ENCODE measurements at regions not wholly inside any gene's neighbourhood (a gene's known extent, or its start where the extent isn't known, plus 50 kb on each side); places are given as distances from the start of the nearest gene placed in this dataset.

DNA sequence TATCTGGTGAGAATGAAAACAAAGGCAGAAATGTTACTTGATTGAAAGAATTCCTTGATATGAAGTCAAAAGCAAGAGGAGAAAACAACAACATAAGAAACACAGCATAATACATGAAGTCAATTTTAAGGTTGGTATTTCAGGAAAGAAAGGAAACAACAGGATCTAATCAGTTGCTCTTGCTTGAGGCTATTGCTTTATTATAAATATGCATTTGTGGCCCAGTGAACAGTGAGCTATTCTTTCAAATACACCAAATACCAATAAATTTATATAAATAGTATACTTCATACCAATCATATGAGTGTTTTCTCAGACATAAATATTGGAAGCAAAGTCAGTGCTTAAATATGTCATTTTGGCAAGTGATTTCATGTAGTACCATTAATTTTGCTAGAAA is 806.6 kb downstream of the NXPH1 start:
- no peaks in the 10 kb centered on the region for H3K4me1 Mint-ChIP-seq
- H3K27me3 Mint-ChIP-seq (ENCODE audit: low read depth): no peaks in the 10 kb centered on the region
- DNase-seq (ENCODE audit: low read depth, low spot score): no peak
- no peak overlapping the region for H3K27ac Mint-ChIP-seq (ENCODE audit: unreplicated experiment)
- H3K4me3 Mint-ChIP-seq: no peak overlapping the region
- TF ChIP-seq CTCF (conservative IDR thresholded peaks at IDR 0.05): no peak
- no peaks in the 10 kb centered on the region for H3K36me3 Mint-ChIP-seq (ENCODE audit: low read depth)
- H3K9me3 Mint-ChIP-seq: no peaks in the 10 kb centered on the region

- Mint-ChIP-seq H3K27ac (ENCODE audit: unreplicated experiment) (no peak overlapping the region), H3K9me3 (peaks cover 2% of the 10 kb centered on the region), H3K36me3 (ENCODE audit: low read depth) (no peaks in the 10 kb centered on the region), H3K27me3 (ENCODE audit: low read depth) (no peaks in the 10 kb centered on the region), H3K4me3 (no peak overlapping the region), H3K4me1 (no peaks in the 10 kb centered on the region)
- no peak for DNase-seq (ENCODE audit: low read depth, low spot score)
- TF ChIP-seq CTCF (conservative IDR thresholded peaks at IDR 0.05): no peak
These were observed 808.4 kb downstream of the NXPH1 start for GRCh38 chr7:9241826-9242225.

DNA sequence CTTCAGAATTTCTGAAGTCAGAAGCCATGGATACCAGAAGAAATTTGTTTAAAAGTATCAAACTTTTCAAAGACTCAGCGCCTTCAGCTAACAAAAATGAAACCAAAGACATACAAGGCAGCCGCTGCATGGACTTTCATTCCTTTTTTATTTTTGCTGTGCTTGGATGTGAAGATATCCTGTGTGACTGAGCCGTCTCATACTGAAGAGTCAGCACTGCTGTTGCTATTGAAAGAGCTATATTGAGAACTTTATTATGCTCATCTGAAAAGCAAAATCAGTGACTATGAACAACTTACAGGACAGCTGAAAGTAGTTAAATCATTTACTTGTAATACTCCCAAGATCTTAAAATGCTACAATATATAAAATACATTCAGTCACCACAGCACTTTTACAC is 809.2 kb downstream of the NXPH1 start:
- Mint-ChIP-seq H3K9me3 (peaks cover 2% of the 10 kb centered on the region), H3K4me1 (no peaks in the 10 kb centered on the region), H3K27ac (ENCODE audit: unreplicated experiment) (no peak overlapping the region), H3K4me3 (no peak overlapping the region), H3K27me3 (ENCODE audit: low read depth) (no peaks in the 10 kb centered on the region), H3K36me3 (ENCODE audit: low read depth) (no peaks in the 10 kb centered on the region)
- DNase-seq (ENCODE audit: low read depth, low spot score): no peak
- no peak for TF ChIP-seq CTCF (conservative IDR thresholded peaks at IDR 0.05)

GRCh38 chr7:9250876-9251275 is 817.5 kb downstream of the NXPH1 start:
- peaks cover 2% of the 10 kb centered on the region for H3K9me3 Mint-ChIP-seq
- H3K27me3 Mint-ChIP-seq (ENCODE audit: low read depth): no peaks in the 10 kb centered on the region
- no peak overlapping the region for H3K27ac Mint-ChIP-seq (ENCODE audit: unreplicated experiment)
- no peak for TF ChIP-seq CTCF (conservative IDR thresholded peaks at IDR 0.05)
- no peaks in the 10 kb centered on the region for H3K4me1 Mint-ChIP-seq
- H3K36me3 Mint-ChIP-seq (ENCODE audit: low read depth): no peaks in the 10 kb centered on the region
- H3K4me3 Mint-ChIP-seq: no peak overlapping the region
- DNase-seq (ENCODE audit: low read depth, low spot score): no peak

DNA sequence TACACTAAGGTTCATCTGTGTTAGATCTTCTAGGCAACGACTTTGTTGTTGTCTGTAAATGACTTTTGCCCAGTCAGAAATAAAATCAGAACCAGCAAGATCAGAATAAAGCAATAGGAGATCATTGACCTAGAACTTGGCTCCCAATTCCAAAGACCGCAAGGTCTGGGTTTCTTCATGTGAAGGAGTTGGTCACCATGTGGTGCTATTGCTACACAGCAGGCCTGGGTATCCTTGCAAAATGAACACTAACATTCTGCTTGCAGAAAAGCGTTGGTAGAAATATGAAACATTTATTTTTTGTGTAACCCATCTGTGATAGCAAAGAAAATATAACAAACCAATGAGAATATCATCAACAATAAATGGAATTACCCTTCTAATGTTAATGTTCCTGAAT is 831.0 kb downstream of the NXPH1 start:
- Mint-ChIP-seq H3K36me3 (ENCODE audit: low read depth) (no peaks in the 10 kb centered on the region), H3K4me1 (no peaks in the 10 kb centered on the region), H3K27me3 (ENCODE audit: low read depth) (no peaks in the 10 kb centered on the region), H3K9me3 (peaks cover 17% of the 10 kb centered on the region), H3K4me3 (no peak overlapping the region), H3K27ac (ENCODE audit: unreplicated experiment) (no peak overlapping the region)
- no peak for TF ChIP-seq CTCF (conservative IDR thresholded peaks at IDR 0.05)
- no peak for DNase-seq (ENCODE audit: low read depth, low spot score)

GRCh38 chr7:9280088-9280487 is 846.7 kb downstream of the NXPH1 start:
- Mint-ChIP-seq H3K27ac (ENCODE audit: unreplicated experiment) (no peak overlapping the region), H3K4me1 (no peaks in the 10 kb centered on the region), H3K27me3 (ENCODE audit: low read depth) (no peaks in the 10 kb centered on the region), H3K4me3 (no peak overlapping the region), H3K9me3 (no peaks in the 10 kb centered on the region), H3K36me3 (ENCODE audit: low read depth) (no peaks in the 10 kb centered on the region)
- TF ChIP-seq CTCF (conservative IDR thresholded peaks at IDR 0.05): no peak
- no peak for DNase-seq (ENCODE audit: low read depth, low spot score)

All from neural crest cell (in vitro differentiated cells).